Stomach (tissue), 4 donors: ENCODE measurements at regions not wholly inside any gene's neighbourhood (a gene's known extent, or its start where the extent isn't known, plus 50 kb on each side); places are given as distances from the start of the nearest gene placed in this dataset.

Source experiments
- CTCF ChIP-seq, 7 experiments: fragments of 450-650 bp in 4 of 7; fragments of 200-600 bp in 3 of 7; sonication (generic) in 3 of 7; IDR thresholded peaks; one replicate each; pipeline ENCODE4 v1.5.1; 2016 to 2019; ENCODE audit warnings: antibody characterized with exemption in 7 of 7, control low read depth in 2 of 7, mild to moderate bottlenecking in 1 of 7
- EP300 ChIP-seq: sonication (generic); formaldehyde crosslinking; IDR thresholded peaks from one replicate; pipeline ENCODE4 v1.6.1; 2017; ENCODE audit warnings: antibody characterized with exemption
- POLR2A ChIP-seq, 4 donors: fragments of 450-650 bp; IDR thresholded peaks; one replicate each; pipeline ENCODE4 v1.6.1; 2016; ENCODE audit warnings: antibody characterized with exemption in 4 of 4, control low read depth in 2 of 4, mild to moderate bottlenecking in 1 of 4, moderate library complexity in 1 of 4
- POLR2AphosphoS5 ChIP-seq, 3 donors: sonication (generic); formaldehyde crosslinking; IDR thresholded peaks; one replicate each; pipeline ENCODE4 v1.6.1; 2016; ENCODE audit warnings: antibody characterized with exemption in 3 of 3

GRCh38 chr1:88001460-88001859 lies 672.8 kb downstream of the LMO4 start:
- no peak for TF ChIP-seq POLR2A (IDR thresholded peaks at IDR 0.05)
- TF ChIP-seq CTCF (IDR thresholded peaks at IDR 0.05), result no peak
- no peak for TF ChIP-seq EP300
- no peak for TF ChIP-seq POLR2AphosphoS5 (IDR thresholded peaks at IDR 0.05)
